K562 (cell line): ENCODE measurements at regions not wholly inside any gene's neighbourhood (a gene's known extent, or its start where the extent isn't known, plus 50 kb on each side); places are given as distances from the start of the nearest gene placed in this dataset.

Experiments used
- GABPB2 ChIP-seq: fragments of 250-450 bp; sonication (Bioruptor Pico); conservative IDR thresholded peaks from 2 replicates; pipeline ENCODE4 v1.5.1; 2021; ENCODE audit warnings: mild to moderate bottlenecking
- SIN3A ChIP-seq, 2 experiments: fragments of 150-350 bp in 1 of 2; IDR thresholded peaks; 2 replicates each; pipeline ENCODE4 v1.6.1; 2011 to 2016; ENCODE audit warnings: borderline replicate concordance in 2 of 2, low read depth in 2 of 2, low read length in 2 of 2, mild to moderate bottlenecking in 2 of 2, moderate library complexity in 2 of 2; ENCODE audit not compliant: control insufficient read depth in 1 of 2
- ZBTB1 ChIP-seq: sonication (generic); formaldehyde crosslinking; IDR thresholded peaks from 2 replicates; pipeline ENCODE4 v1.8.1; 2023; ENCODE audit warnings: missing genetic modification reagents, low read depth, mild to moderate bottlenecking, borderline replicate concordance
- ZNF589 ChIP-seq: fragments of 200-800 bp; sonication (Bioruptor generic); IDR thresholded peaks from 2 replicates; pipeline ENCODE4 v1.6.1; 2016; ENCODE audit warnings: low read depth, missing genetic modification characterization, missing compliant biosample characterization
- TF ChIP-seq, protein P1 (sequence below): fragments of 450-650 bp; formaldehyde crosslinking; IDR thresholded peaks from 2 replicates; pipeline ENCODE4 v1.4.0; 2020; ENCODE audit warnings: mild to moderate bottlenecking

DNA sequence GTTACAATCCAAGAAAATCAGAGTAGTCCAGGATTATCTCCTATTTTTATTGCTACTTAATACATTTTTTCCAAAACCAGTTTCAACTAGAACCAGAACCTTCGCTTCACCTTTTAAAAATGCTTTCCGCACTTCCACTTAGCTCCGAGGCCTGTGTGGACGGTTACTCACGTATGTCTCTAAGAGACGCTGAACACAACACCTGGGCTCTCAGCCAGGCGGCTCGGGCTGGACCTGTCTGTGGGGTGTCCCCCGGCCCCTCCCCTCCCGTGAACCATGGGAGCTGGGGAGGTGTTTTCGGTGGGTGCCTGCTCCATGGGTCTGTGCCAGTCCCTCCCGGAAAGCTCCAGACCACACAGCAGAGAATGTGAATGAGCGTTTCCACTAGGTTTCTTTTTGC, 223.8 kb downstream of the GLI2 start:
- TF ChIP-seq GABPB2 (CRISPR knock-in tag) (no peak), ZNF589 (CRISPR knock-in tag) (no peak), SIN3A (IDR thresholded peaks at IDR 0.05; ENCODE audit: borderline replicate concordance in 2 of 2, control insufficient read depth in 1 of 2, low read depth in 2 of 2, low read length in 2 of 2) (no peak), ZBTB1 (CRISPR knock-in tag) (no peak)
- TF ChIP-seq, protein P1, sequence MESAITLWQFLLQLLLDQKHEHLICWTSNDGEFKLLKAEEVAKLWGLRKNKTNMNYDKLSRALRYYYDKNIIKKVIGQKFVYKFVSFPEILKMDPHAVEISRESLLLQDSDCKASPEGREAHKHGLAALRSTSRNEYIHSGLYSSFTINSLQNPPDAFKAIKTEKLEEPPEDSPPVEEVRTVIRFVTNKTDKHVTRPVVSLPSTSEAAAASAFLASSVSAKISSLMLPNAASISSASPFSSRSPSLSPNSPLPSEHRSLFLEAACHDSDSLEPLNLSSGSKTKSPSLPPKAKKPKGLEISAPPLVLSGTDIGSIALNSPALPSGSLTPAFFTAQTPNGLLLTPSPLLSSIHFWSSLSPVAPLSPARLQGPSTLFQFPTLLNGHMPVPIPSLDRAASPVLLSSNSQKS (CRISPR knock-in tag), result no peak
